DND-41 (cell line): ENCODE measurements at regions not wholly inside any gene's neighbourhood (a gene's known extent, or its start where the extent isn't known, plus 50 kb on each side); places are given as distances from the start of the nearest gene placed in this dataset.

Experiments
- EZH2 ChIP-seq: IDR thresholded peaks from 3 replicates; pipeline ENCODE4 v1.6.1; 2012; ENCODE audit warnings: borderline replicate concordance, low read depth, mild to moderate bottlenecking, moderate library complexity, low read length, inconsistent platforms; ENCODE audit not compliant: severe bottlenecking
- TF ChIP-seq, protein P1 (sequence below): IDR thresholded peaks from 2 replicates; pipeline ENCODE4 v1.5.1; 2012; ENCODE audit warnings: borderline replicate concordance, low read length, moderate library complexity, mild to moderate bottlenecking; ENCODE audit not compliant: poor library complexity, severe bottlenecking; ENCODE audit errors: extremely low read depth

DNA sequence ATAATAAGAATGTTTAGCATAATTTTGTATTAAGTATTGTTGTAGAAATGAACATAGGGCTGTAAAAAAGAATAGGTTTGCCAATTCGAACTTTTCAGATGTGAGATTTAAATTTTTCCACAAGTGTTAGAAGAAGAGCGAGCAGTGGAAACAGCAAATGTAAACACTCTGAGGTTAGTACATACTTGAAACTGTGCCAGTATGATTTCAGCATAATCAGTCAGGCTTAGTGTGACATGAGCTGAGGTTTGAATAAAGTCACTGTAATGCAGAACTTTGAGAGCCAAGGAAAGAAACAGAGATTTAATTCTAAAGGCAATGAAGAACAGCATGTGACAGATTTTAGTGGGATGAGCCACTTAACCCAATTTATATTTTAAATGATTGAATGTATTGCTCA, 2166.4 kb downstream of the PCDH9 start:
- TF ChIP-seq, protein P1, sequence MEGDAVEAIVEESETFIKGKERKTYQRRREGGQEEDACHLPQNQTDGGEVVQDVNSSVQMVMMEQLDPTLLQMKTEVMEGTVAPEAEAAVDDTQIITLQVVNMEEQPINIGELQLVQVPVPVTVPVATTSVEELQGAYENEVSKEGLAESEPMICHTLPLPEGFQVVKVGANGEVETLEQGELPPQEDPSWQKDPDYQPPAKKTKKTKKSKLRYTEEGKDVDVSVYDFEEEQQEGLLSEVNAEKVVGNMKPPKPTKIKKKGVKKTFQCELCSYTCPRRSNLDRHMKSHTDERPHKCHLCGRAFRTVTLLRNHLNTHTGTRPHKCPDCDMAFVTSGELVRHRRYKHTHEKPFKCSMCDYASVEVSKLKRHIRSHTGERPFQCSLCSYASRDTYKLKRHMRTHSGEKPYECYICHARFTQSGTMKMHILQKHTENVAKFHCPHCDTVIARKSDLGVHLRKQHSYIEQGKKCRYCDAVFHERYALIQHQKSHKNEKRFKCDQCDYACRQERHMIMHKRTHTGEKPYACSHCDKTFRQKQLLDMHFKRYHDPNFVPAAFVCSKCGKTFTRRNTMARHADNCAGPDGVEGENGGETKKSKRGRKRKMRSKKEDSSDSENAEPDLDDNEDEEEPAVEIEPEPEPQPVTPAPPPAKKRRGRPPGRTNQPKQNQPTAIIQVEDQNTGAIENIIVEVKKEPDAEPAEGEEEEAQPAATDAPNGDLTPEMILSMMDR: no peak
- no peak for TF ChIP-seq EZH2
